HepG2 (cell line): ENCODE measurements at regions not wholly inside any gene's neighbourhood (a gene's known extent, or its start where the extent isn't known, plus 50 kb on each side); places are given as distances from the start of the nearest gene placed in this dataset.

ENCODE experiments used
- ATRX ChIP-seq: sonication (generic); formaldehyde crosslinking; IDR thresholded peaks from 2 replicates; pipeline ENCODE4 v1.4.0; 2020; ENCODE audit warnings: missing genetic modification reagents, borderline replicate concordance
- CBFB ChIP-seq: sonication (generic); formaldehyde crosslinking; IDR thresholded peaks from 2 replicates; pipeline ENCODE4 v1.4.0; 2020; ENCODE audit warnings: missing genetic modification reagents
- E2F5 ChIP-seq: sonication (generic); formaldehyde crosslinking; conservative IDR thresholded peaks from 2 replicates; pipeline ENCODE4 v1.4.0; 2020; ENCODE audit warnings: missing genetic modification reagents
- ESRRA ChIP-seq: sonication (generic); formaldehyde crosslinking; IDR thresholded peaks from 2 replicates; pipeline ENCODE4 v1.5.1; 2020; ENCODE audit warnings: mild to moderate bottlenecking, low read depth, missing genetic modification reagents
- FOXO4 ChIP-seq: sonication (generic); formaldehyde crosslinking; conservative IDR thresholded peaks from 2 replicates; pipeline ENCODE4 v1.8.1; 2023; ENCODE audit warnings: missing genetic modification reagents
- GATA4 ChIP-seq: sonication (generic); IDR thresholded peaks from 2 replicates; pipeline ENCODE4 v1.6.1; 2016; ENCODE audit warnings: antibody characterized with exemption, low read depth, borderline replicate concordance
- GTF2F1 ChIP-seq: fragments of 150-350 bp; IDR thresholded peaks from 2 replicates; pipeline ENCODE4 v1.6.1; 2014; ENCODE audit warnings: low read length
- HMG20A ChIP-seq: IDR thresholded peaks from 2 replicates; pipeline ENCODE4 v1.6.1; 2016; ENCODE audit warnings: borderline replicate concordance
- HNRNPL ChIP-seq: fragments of 200-400 bp; formaldehyde crosslinking; IDR thresholded peaks from 2 replicates; pipeline ENCODE4 v1.6.1; 2017; ENCODE audit warnings: mild to moderate bottlenecking, low read depth, low read length
- ISX ChIP-seq: sonication (generic); formaldehyde crosslinking; conservative IDR thresholded peaks from 2 replicates; pipeline ENCODE4 v1.5.0; 2020; ENCODE audit warnings: missing genetic modification reagents
- MZF1 ChIP-seq: sonication (generic); formaldehyde crosslinking; IDR thresholded peaks from 2 replicates; pipeline ENCODE4 v1.8.1; 2023; ENCODE audit warnings: mild to moderate bottlenecking, missing genetic modification reagents, borderline replicate concordance
- POGZ ChIP-seq: sonication (generic); formaldehyde crosslinking; IDR thresholded peaks from 2 replicates; pipeline ENCODE4 v1.4.0; 2020; ENCODE audit warnings: mild to moderate bottlenecking, missing genetic modification reagents
- RNF2 ChIP-seq: fragments of 450-650 bp; conservative IDR thresholded peaks from 2 replicates; pipeline ENCODE4 v1.6.1; 2016; ENCODE audit warnings: low read depth
- TBX3 ChIP-seq: fragments of 450-650 bp; IDR thresholded peaks from 2 replicates; pipeline ENCODE4 v1.6.1; 2017; ENCODE audit warnings: antibody characterized with exemption, mild to moderate bottlenecking, inconsistent platforms, borderline replicate concordance
- TGIF2 ChIP-seq: IDR thresholded peaks from 2 replicates; pipeline ENCODE4 v1.6.1; 2016; ENCODE audit warnings: control low read depth, missing compliant biosample characterization
- XRCC5 ChIP-seq: fragments of 200-400 bp; formaldehyde crosslinking; optimal IDR thresholded peaks from 2 replicates; pipeline ENCODE3; 2017; ENCODE audit warnings: mild to moderate bottlenecking, low read length
- ZFX ChIP-seq: sonication (generic); formaldehyde crosslinking; IDR thresholded peaks from 2 replicates; pipeline ENCODE4 v1.4.0; 2020; ENCODE audit warnings: mild to moderate bottlenecking, low read depth, missing genetic modification reagents, moderate library complexity
- ZNF3 ChIP-seq: IDR thresholded peaks from 2 replicates; pipeline ENCODE4 v1.7.0; 2017; ENCODE audit warnings: inconsistent platforms
- ZNF362 ChIP-seq: sonication (generic); formaldehyde crosslinking; IDR thresholded peaks from 2 replicates; pipeline ENCODE4 v1.4.0; 2020; ENCODE audit warnings: missing genetic modification reagents, mild to moderate bottlenecking, borderline replicate concordance
- ZNF382 ChIP-seq: sonication (generic); formaldehyde crosslinking; IDR thresholded peaks from 2 replicates; pipeline ENCODE4 v1.5.0; 2020; ENCODE audit warnings: missing genetic modification reagents, mild to moderate bottlenecking, borderline replicate concordance
- ZNF468 ChIP-seq: sonication (generic); formaldehyde crosslinking; IDR thresholded peaks from 2 replicates; pipeline ENCODE4 v1.8.0; 2022; ENCODE audit warnings: mild to moderate bottlenecking, moderate library complexity, missing genetic modification reagents
- ZNF597 ChIP-seq: sonication (generic); formaldehyde crosslinking; IDR thresholded peaks from 2 replicates; pipeline ENCODE4 v1.5.0; 2020; ENCODE audit warnings: missing genetic modification reagents
- ZNF747 ChIP-seq: sonication (generic); formaldehyde crosslinking; IDR thresholded peaks from 2 replicates; pipeline ENCODE4 v1.8.1; 2023; ENCODE audit warnings: missing genetic modification reagents, mild to moderate bottlenecking, borderline replicate concordance
- ZNF768 ChIP-seq: sonication (generic); formaldehyde crosslinking; IDR thresholded peaks from 2 replicates; pipeline ENCODE4 v1.4.0; 2020; ENCODE audit warnings: missing genetic modification reagents
- ZSCAN29 ChIP-seq: sonication (generic); formaldehyde crosslinking; conservative IDR thresholded peaks from 2 replicates; pipeline ENCODE4 v1.4.0; 2020; ENCODE audit warnings: mild to moderate bottlenecking, missing genetic modification reagents
- ZUFSP ChIP-seq: sonication (generic); formaldehyde crosslinking; IDR thresholded peaks from 2 replicates; pipeline ENCODE4 v1.9.0; 2021; ENCODE audit warnings: missing genetic modification reagents, mild to moderate bottlenecking, borderline replicate concordance

- TF ChIP-seq ZNF362 (CRISPR knock-in tag): peak; percentile 67; the same call in 1 of the 2 replicates
- no peak for TF ChIP-seq HNRNPL
- no peak for TF ChIP-seq RNF2
- TF ChIP-seq ZUFSP: no peak
- no peak for TF ChIP-seq TGIF2 (CRISPR knock-in tag)
- peak; percentile 76; the same call in 1 of the 2 replicates for TF ChIP-seq POGZ (CRISPR knock-in tag)
- TF ChIP-seq GATA4: peak; percentile 79
- TF ChIP-seq TBX3: peak; percentile 77; the same call in 1 of the 2 replicates
- TF ChIP-seq ZNF747 (CRISPR knock-in tag): no peak
- TF ChIP-seq ZNF3 (CRISPR knock-in tag): no peak
- no peak for TF ChIP-seq CBFB (CRISPR knock-in tag)
- no peak for TF ChIP-seq GTF2F1
- no peak for TF ChIP-seq ZNF468
- TF ChIP-seq E2F5: no peak
- no peak for TF ChIP-seq ZFX (CRISPR knock-in tag)
- peak; percentile 36; the same call in 1 of the 2 replicates for TF ChIP-seq HMG20A
- TF ChIP-seq FOXO4 (CRISPR knock-in tag): no peak
- TF ChIP-seq ZSCAN29 (CRISPR knock-in tag): no peak
- TF ChIP-seq MZF1 (CRISPR knock-in tag): no peak
- TF ChIP-seq ESRRA (CRISPR knock-in tag): peak; percentile 78
- no peak for TF ChIP-seq ISX (CRISPR knock-in tag)
- no peak for TF ChIP-seq ATRX (CRISPR knock-in tag)
- no peak for TF ChIP-seq ZNF768
- TF ChIP-seq ZNF597 (CRISPR knock-in tag): no peak
- TF ChIP-seq ZNF382 (CRISPR knock-in tag): no peak
- TF ChIP-seq XRCC5: no peak
These were observed 93.8 kb downstream of the MAP3K8 start (continued) for GRCh38 chr10:30527623-30528428.
